Esophagus muscularis mucosa (tissue), 3 donors: ENCODE measurements at regions not wholly inside any gene's neighbourhood (a gene's known extent, or its start where the extent isn't known, plus 50 kb on each side); places are given as distances from the start of the nearest gene placed in this dataset.

Experiments used
- CTCF ChIP-seq, 3 experiments: fragments of 200-600 bp in 2 of 3; fragments of 450-650 bp in 1 of 3; sonication (generic) in 2 of 3; IDR thresholded peaks; one replicate each; pipeline ENCODE4 v1.5.1; 2017 to 2019; ENCODE audit warnings: antibody characterized with exemption in 3 of 3, mild to moderate bottlenecking in 2 of 3, moderate library complexity in 1 of 3
- POLR2A ChIP-seq: fragments of 450-650 bp; IDR thresholded peaks from one replicate; pipeline ENCODE4 v1.6.1; 2017; ENCODE audit warnings: antibody characterized with exemption, moderate library complexity, mild to moderate bottlenecking, low read depth

- TF ChIP-seq CTCF (IDR thresholded peaks at IDR 0.05): no peak
- TF ChIP-seq POLR2A: no peak
Observed at GRCh38 chr1:168823988-168824387, 95.0 kb upstream of the DPT start.
